ENCODE measurements at regions not wholly inside any gene's neighbourhood (a gene's known extent, or its start where the extent isn't known, plus 50 kb on each side); places are given as distances from the start of the nearest gene placed in this dataset.

- no peak for TF ChIP-seq YY1 (IDR thresholded peaks at IDR 0.05; ENCODE audit: low read depth)
- no peak for TF ChIP-seq TEAD4 (IDR thresholded peaks at IDR 0.05)
- no peak for TF ChIP-seq TCF12 (IDR thresholded peaks at IDR 0.05; ENCODE audit: low read depth)
- TF ChIP-seq USF1 (IDR thresholded peaks at IDR 0.05): no peak
- TF ChIP-seq ZBTB7A (IDR thresholded peaks at IDR 0.05; ENCODE audit: low read depth): no peak
- TF ChIP-seq RAD21 (IDR thresholded peaks at IDR 0.05; ENCODE audit: low read depth): no peak
- no peak for TF ChIP-seq MAX (IDR thresholded peaks at IDR 0.05)
- TF ChIP-seq TAF1 (IDR thresholded peaks at IDR 0.05; ENCODE audit: low read depth): no peak
- no peak for TF ChIP-seq NFIC (IDR thresholded peaks at IDR 0.05)
- no peak for TF ChIP-seq CREB1 (IDR thresholded peaks at IDR 0.05; ENCODE audit: low read depth)
Observed at GRCh38 chr20:16173044-16173443, 400.2 kb downstream of the KIF16B start.

GRCh38 chr20:16171180-16171579, 402.1 kb downstream of the KIF16B start:
- no peak for TF ChIP-seq USF1 (IDR thresholded peaks at IDR 0.05)
- TF ChIP-seq REST (IDR thresholded peaks at IDR 0.05; ENCODE audit: low read depth): no peak
- TF ChIP-seq YY1 (IDR thresholded peaks at IDR 0.05; ENCODE audit: low read depth): no peak
- TF ChIP-seq TAF1 (IDR thresholded peaks at IDR 0.05; ENCODE audit: low read depth): no peak
- no peak for TF ChIP-seq EP300 (IDR thresholded peaks at IDR 0.05; ENCODE audit: borderline replicate concordance)
- TF ChIP-seq RAD21 (IDR thresholded peaks at IDR 0.05; ENCODE audit: low read depth): no peak

GRCh38 chr20:16170406-16170971, 402.8 kb downstream of the KIF16B start:
- TF ChIP-seq RAD21 (IDR thresholded peaks at IDR 0.05; ENCODE audit: low read depth) (no peak), NFIC (IDR thresholded peaks at IDR 0.05) (no peak), TCF12 (IDR thresholded peaks at IDR 0.05; ENCODE audit: low read depth) (no peak), EGR1 (IDR thresholded peaks at IDR 0.05) (no peak), ZBTB7A (IDR thresholded peaks at IDR 0.05; ENCODE audit: low read depth) (no peak), CREB1 (IDR thresholded peaks at IDR 0.05; ENCODE audit: low read depth) (no peak), TAF1 (IDR thresholded peaks at IDR 0.05; ENCODE audit: low read depth) (no peak), FOXM1 (IDR thresholded peaks at IDR 0.05; ENCODE audit: borderline replicate concordance, low read depth) (no peak), TEAD4 (IDR thresholded peaks at IDR 0.05) (no peak), EP300 (IDR thresholded peaks at IDR 0.05; ENCODE audit: borderline replicate concordance) (no peak), REST (IDR thresholded peaks at IDR 0.05; ENCODE audit: low read depth) (no peak), CEBPB (IDR thresholded peaks at IDR 0.05) (no peak), USF1 (IDR thresholded peaks at IDR 0.05) (no peak)

GRCh38 chr20:16167423-16168130, 405.7 kb downstream of the KIF16B start:
- TF ChIP-seq REST (IDR thresholded peaks at IDR 0.05; ENCODE audit: low read depth) (no peak), EGR1 (IDR thresholded peaks at IDR 0.05) (no peak), CEBPB (IDR thresholded peaks at IDR 0.05) (no peak), FOXM1 (IDR thresholded peaks at IDR 0.05; ENCODE audit: borderline replicate concordance, low read depth) (no peak), CREB1 (IDR thresholded peaks at IDR 0.05; ENCODE audit: low read depth) (no peak), RAD21 (IDR thresholded peaks at IDR 0.05; ENCODE audit: low read depth) (no peak), EP300 (IDR thresholded peaks at IDR 0.05; ENCODE audit: borderline replicate concordance) (no peak), TCF12 (IDR thresholded peaks at IDR 0.05; ENCODE audit: low read depth) (no peak), TAF1 (IDR thresholded peaks at IDR 0.05; ENCODE audit: low read depth) (no peak), USF1 (IDR thresholded peaks at IDR 0.05) (no peak)
